ENCODE measurements at regions not wholly inside any gene's neighbourhood (a gene's known extent, or its start where the extent isn't known, plus 50 kb on each side); places are given as distances from the start of the nearest gene placed in this dataset.

DNA sequence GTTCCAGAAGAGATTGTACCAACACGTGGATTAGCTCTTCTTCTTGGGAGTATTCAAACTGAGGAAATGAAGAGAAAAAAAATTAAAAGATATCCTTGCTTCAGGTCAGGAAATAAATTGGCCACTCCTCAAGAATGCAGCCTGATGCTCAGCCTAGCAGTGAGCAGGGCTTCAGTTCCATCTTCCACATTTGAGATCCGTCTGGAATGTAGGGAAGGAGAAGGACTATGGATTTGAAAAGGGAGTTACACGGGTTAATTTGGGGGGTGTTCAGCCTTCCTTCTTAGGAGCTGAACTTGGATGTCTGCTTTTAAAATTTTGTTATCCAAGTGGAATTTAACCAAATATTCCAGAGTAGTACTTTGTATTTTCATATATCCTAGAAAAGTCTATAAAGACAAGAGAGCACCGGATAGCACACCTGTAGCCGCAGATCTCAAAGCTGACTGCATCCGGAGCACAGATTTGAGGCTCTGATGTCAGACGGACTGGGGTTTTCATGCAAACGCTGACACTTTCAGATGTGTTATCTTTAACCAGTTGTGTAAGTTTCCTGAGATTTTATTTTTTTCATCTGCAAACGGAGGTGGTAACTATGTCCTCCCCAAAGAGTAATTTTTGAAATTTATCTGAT lies 99.3 kb downstream of the COPS8 start:
- ATAC-seq (no peak), DNase-seq (ENCODE audit: low spot score in 2 of 2) (no peak)
- no peaks in the 10 kb centered on the region for H3K9me3 Mint-ChIP-seq
- no peak overlapping the region for H3K27ac Mint-ChIP-seq
- H3K36me3 Mint-ChIP-seq: no peaks in the 10 kb centered on the region

DNA sequence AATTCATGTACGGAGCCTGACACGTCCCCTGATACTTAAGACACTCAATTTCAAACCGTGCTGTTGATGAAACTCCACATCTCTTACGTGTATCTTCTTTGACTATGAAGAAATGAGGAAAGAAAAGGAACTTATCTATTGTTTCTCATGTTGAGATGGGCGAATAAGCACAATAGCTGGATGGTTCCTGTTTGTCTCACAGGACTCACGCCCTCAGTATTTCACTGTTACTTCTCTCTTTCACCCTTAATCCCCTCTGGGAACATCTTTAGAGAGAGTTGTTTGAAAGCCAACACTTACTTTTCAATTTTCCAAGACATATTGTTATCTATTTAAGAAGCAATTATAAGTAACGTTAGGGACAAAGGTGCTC lies 99.8 kb downstream of the COPS8 start:
- ATAC-seq (no peak), DNase-seq (ENCODE audit: low spot score in 2 of 2) (no peak)
- Mint-ChIP-seq H3K9me3 (no peaks in the 10 kb centered on the region), H3K36me3 (no peaks in the 10 kb centered on the region), H3K27ac (no peak overlapping the region)

DNA sequence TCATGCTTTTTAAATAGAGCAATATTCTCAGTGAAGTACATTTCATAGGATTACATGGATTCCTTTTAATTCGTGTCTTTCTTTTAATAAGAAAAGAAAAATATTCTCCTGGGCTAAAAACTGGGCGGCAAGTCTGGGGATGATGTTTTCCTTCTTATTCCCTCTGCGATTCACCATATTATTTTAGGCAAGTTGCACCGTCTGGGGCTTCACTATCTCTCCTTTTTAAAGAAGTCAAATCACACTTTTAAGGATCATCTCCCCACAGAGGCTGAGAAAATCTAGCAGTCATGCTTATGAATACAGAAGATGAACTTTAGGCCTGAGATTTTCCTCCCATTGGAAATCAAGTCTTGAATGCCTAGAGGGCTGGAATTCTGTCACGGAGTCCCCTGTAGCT lies 104.1 kb downstream of the COPS8 start:
- H3K36me3 Mint-ChIP-seq: no peaks in the 10 kb centered on the region
- ATAC-seq (no peak), DNase-seq (ENCODE audit: low spot score in 2 of 2) (no peak)
- no peak overlapping the region for H3K27ac Mint-ChIP-seq
- H3K9me3 Mint-ChIP-seq: no peaks in the 10 kb centered on the region

DNA sequence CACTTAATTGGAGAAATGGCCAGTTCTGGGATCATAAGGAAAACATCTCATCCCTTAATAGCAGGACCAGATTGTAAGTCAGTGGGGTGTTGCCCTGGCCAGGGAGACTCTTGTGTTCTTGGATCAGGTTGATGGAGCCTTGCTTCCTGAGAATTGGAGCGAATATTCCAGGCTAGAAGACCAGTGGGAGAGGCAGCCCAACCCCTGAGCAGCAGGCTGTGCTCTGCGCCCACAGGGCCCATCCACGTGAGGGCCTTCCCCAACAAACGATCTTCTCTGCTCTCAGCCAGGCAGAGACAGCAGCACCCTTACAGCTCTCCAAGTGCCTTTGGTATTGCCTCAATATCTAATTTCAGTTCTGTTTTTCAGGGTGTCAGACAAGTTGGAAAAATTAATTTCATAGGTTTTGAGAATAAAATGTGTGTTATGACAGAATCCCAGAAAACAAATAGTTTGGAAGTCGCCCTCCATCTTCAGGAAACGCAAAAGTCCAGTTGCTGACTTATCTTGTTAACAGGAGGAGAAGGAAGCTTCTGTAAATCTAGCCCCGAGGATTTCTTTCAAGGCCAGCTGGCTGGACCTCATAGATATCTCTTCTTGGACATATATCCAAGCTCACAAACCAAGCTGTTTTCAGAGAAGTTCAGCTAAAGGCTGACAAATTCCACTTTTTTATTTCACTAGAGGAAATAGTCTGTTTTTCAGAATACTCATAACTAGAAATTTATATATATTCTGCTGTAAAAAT lies 105.5 kb downstream of the COPS8 start:
- H3K36me3 Mint-ChIP-seq: no peaks in the 10 kb centered on the region
- ATAC-seq (no peak), DNase-seq (ENCODE audit: low spot score in 2 of 2) (no peak)
- H3K27ac Mint-ChIP-seq: no peak overlapping the region
- no peaks in the 10 kb centered on the region for H3K9me3 Mint-ChIP-seq

DNA sequence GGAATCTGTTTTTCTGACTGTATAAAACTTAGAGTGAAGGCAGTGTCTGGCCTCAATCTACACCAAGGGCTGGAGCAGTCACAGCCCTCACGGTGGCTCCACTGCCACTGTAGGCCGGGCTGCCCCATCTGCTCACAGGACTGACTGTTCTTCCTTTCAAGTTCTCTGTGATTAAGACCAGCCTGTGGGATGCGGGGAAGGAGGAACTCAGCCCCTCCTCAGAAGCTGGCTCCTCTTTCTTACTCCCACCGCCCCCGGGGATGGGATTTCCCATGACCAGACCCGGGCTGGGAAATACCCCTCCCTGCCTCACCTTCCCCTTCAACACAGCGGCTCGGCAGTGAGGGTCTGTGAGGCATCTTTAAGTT lies 106.0 kb downstream of the COPS8 start:
- ATAC-seq: no peak
- DNase-seq (ENCODE audit: low spot score in 2 of 2): no peak
- Mint-ChIP-seq H3K9me3 (no peaks in the 10 kb centered on the region), H3K36me3 (no peaks in the 10 kb centered on the region), H3K27ac (no peak overlapping the region)

DNA sequence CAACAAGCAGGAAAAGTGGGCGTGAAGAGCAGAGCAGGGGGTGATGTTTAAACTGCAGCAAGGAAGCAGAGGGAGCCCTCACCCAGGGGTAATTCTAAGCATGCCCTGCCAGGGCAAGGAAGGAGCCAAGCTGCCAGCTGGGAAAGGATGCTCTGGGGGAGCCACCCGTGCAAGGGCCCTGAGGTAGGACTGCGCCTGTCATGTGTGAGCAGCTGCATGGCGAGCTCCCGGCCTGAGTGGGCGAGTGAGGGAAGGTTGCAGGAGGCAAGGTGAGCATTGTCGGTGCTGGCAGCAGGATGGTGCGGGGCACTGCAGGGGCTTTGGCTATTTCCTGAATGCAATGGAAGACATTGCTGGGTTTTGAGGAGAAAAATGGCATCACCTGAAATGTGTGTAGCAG lies 107.2 kb downstream of the COPS8 start:
- H3K9me3 Mint-ChIP-seq: no peaks in the 10 kb centered on the region
- H3K27ac Mint-ChIP-seq: peak overlapping the region in 1 of 2 donors; percentile 28
- ATAC-seq (no peak), DNase-seq (ENCODE audit: low spot score in 2 of 2) (no peak)
- H3K36me3 Mint-ChIP-seq: no peaks in the 10 kb centered on the region

DNA sequence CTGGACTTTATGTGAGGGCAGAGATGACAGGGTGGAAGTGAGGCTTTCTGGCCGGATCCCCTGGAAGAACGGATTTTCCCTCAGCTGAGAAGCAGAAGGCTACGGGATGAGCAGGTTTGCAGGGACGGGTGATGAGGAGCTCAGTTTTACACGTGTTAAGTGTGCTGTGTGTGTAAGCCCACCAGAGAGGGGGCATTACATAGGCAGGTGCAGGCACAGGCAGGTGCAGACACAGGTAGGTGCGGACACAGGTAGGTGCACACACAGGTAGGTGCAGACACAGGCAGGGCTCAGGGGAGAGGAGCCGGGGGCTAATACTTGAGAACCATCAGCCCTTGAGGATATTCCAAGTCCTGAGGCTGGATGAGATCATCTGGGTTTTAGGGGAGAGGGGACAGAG lies 107.7 kb downstream of the COPS8 start:
- ATAC-seq: no peak
- DNase-seq (ENCODE audit: low spot score in 2 of 2): no peak
- no peaks in the 10 kb centered on the region for H3K9me3 Mint-ChIP-seq
- H3K27ac Mint-ChIP-seq: peak overlapping the region in 1 of 2 donors; percentile 28
- H3K36me3 Mint-ChIP-seq: no peaks in the 10 kb centered on the region

DNA sequence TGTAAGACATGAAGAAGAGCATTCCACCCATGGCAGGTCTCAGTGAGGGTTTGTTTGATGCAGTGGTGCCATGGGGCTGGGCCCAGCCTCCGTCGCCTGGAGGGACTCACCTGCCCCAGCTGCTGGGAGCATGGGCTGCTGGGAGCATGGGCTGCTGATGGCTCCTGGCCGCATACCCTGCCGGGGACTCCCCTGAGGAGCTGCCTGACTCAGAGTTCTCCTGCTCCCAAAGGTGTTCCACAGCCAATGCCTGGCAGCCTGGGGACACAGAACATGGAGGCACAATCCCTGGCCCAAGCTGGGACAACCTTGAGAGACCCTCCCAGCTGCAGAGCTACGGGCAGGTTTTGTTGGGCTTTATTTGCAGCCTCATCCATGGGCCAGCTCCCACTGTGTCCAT lies 108.4 kb downstream of the COPS8 start:
- DNase-seq (ENCODE audit: low spot score in 2 of 2) (no peak), ATAC-seq (no peak)
- Mint-ChIP-seq H3K27ac (no peak overlapping the region), H3K9me3 (no peaks in the 10 kb centered on the region), H3K36me3 (no peaks in the 10 kb centered on the region)

DNA sequence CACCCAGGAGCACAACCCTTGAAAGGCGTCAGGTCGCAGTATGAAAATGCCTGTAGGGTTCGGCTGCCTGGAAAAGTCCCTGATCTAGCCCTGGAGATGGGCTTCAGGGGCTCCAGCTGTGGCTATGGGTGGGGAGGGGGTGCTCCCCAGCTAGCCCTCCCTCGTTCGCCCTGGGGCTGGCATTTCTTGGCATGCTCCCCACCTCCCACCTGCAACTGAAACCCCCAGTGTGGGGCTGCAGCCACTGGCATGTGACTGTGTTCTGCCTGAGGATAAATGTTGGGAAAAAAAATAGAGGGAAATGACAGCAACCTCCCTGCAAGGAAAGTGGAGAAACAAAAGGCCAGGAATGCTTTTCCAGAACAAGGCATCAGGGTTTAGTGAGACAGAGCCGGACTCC lies 109.2 kb downstream of the COPS8 start:
- H3K36me3 Mint-ChIP-seq: no peaks in the 10 kb centered on the region
- H3K27ac Mint-ChIP-seq: no peak overlapping the region
- no peaks in the 10 kb centered on the region for H3K9me3 Mint-ChIP-seq
- ATAC-seq (no peak), DNase-seq (ENCODE audit: low spot score in 2 of 2) (no peak)

DNA sequence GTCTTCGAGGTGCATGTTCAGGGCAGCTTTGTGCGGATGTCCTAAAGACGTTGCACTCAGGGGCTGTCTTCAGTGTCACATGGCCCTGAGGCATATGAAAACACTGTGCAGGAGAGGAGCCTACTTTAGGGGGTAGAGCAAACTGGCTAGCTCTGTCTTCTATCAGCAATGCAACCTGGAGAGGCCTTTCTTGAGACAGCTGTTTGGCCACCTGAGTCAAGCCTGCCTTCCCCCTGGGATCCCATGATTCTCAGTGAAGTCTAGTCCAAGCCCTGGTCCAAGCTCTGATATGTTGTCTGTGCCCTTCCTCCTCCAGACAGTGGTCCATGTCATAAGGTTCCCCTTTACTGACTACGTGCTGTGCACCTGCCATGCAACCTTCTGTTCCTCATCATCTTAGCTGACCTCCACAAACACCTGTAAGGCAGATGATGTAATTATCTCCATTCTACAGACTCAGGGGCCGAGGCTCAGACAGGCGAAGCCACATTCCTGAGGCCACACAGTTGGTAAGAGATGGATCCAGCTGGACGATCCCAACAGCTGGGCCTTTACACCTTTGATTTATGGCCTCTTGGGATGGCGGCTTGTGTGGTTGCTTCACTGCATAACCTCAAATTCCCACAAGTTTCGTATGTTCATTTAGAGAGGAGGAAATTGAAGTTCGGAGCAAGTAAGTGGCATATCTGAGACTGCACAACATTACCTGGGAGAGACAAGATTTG lies 109.9 kb downstream of the COPS8 start:
- Mint-ChIP-seq H3K36me3 (no peaks in the 10 kb centered on the region), H3K9me3 (no peaks in the 10 kb centered on the region), H3K27ac (no peak overlapping the region)
- DNase-seq (ENCODE audit: low spot score in 2 of 2) (no peak), ATAC-seq (no peak)

DNA sequence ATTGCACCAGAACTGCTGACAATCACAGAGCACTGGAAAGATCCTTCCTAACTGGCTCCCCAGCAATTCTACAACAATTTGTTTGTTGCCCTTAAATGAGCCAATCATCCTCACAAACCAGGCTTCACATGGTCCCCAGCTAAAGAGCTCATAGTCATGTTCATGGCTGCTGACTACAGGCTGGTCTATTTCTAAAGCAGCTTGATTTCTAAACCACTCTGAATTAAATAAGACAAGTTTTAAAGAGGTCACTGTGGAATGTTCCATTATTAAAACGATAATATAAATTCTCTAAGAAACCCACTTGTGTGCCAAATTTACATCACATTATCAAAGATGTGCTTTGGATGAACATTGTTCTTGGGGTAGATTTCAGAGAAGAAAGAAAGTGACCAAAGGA lies 110.7 kb downstream of the COPS8 start:
- Mint-ChIP-seq H3K36me3 (no peaks in the 10 kb centered on the region), H3K9me3 (no peaks in the 10 kb centered on the region), H3K27ac (no peak overlapping the region)
- ATAC-seq (no peak), DNase-seq (ENCODE audit: low spot score in 2 of 2) (no peak)

DNA sequence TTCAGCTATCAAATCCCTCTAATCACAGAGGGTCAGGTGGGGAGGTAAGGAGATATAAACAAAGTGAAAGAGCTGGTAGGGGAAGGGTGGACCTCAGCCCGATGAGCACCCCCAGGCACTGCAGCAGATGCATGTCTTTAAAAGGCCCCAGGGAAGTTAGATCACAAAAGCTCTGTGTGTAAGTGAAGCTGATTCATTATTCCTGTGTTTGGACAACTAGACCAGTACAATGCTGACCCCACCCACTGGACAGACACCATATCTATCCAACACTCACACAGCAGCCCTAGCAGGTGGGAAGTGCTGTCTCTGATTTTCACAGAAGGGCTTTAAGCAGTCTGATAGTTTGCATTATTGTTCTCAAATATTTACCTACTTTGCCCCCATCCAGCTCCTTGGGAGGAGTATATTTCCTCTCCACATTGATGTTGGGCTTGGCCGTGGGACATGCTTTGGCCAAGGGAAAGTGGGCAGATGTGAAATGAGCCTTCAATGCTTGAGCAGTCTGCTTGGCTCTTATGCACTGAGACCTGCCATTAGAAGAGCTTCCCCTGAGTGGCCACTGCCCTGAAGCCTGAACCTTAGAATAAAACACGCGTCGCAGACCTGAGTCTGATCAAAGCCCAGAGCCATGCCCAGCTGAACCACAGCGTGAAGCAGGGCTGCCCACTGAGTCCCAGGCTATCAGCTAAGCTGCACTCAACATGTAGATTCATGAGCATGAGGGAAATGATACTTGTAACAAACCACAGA lies 111.4 kb downstream of the COPS8 start:
- no peaks in the 10 kb centered on the region for H3K36me3 Mint-ChIP-seq
- DNase-seq (ENCODE audit: low spot score in 2 of 2) (no peak), ATAC-seq (no peak)
- H3K27ac Mint-ChIP-seq: no peak overlapping the region
- no peaks in the 10 kb centered on the region for H3K9me3 Mint-ChIP-seq

DNA sequence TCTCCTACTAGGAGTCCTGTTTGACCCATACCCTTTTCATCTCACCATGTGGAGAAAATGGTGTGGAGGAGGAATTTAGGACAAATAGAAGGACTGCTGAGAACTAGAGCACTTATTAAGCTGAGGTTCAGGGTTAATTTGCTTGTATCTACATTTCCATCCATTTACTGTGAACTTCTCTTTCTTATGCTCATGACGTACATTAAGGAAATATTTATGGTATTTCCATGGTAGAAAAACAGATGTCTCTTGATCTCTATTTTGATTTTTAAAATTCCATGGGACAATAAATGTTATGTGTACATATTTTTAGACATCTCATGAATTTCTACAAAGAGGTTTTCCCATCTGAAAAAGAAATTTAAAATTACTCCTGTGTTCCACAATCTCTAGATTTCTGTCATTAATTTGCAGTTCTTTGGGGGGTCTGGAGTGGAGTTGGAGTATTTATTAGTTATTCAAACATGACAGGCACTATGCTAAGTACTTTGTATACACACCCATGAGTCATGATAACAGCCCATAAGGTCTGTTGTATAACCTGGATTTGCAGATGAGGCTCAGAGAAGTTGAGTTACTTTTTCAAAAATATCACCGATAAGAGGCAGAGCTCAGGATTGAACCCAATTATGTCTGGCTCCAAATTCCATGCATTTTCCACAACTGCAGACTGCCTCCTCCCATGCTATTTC lies 112.6 kb downstream of the COPS8 start:
- DNase-seq (ENCODE audit: low spot score in 2 of 2): no peak
- H3K36me3 Mint-ChIP-seq: no peaks in the 10 kb centered on the region
- H3K9me3 Mint-ChIP-seq: no peaks in the 10 kb centered on the region
- no peak overlapping the region for H3K27ac Mint-ChIP-seq
- no peak for ATAC-seq

DNA sequence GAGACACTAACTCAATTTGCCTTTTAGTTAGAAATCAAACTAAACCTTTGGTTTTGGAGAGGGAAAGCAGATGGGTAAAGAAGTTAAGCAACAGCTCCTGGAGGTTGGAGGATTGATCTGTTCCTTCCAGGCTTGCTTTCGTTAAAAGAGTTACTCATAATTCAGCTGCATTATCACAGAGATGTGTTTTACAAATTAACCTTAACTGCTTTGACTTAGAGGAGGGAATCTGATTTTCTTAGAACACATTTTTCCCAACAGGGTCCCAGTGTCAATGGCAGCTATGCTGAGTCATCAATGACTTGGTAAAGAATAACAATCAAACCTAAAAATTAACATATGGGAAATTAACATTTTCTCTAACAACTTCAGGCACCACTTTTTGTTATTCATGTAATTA lies 113.4 kb downstream of the COPS8 start:
- Mint-ChIP-seq H3K9me3 (no peaks in the 10 kb centered on the region), H3K27ac (no peak overlapping the region), H3K36me3 (no peaks in the 10 kb centered on the region)
- no peak for DNase-seq (ENCODE audit: low spot score in 2 of 2)
- no peak for ATAC-seq

DNA sequence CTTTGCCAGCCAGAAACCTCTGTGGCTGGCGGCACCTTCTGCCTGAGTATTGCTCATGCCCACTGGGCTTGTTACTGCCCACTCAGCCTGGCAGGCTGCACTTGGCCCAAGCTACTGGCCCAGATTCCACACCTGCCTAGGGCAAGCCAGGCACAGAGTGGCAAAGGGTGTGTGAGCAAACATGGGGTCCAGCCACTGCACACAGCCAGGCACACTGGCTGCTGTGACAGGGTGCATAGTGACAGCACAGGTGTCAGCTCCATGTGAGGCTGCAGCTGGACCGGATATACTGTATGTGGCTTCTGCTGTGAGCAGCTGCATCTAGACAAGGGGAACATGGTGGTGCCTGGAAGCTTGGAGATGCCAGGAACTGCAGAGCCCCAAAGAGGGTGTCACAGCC lies 113.9 kb downstream of the COPS8 start:
- H3K9me3 Mint-ChIP-seq: no peaks in the 10 kb centered on the region
- no peak for DNase-seq (ENCODE audit: low spot score in 2 of 2)
- no peaks in the 10 kb centered on the region for H3K36me3 Mint-ChIP-seq
- no peak overlapping the region for H3K27ac Mint-ChIP-seq
- no peak for ATAC-seq

DNA sequence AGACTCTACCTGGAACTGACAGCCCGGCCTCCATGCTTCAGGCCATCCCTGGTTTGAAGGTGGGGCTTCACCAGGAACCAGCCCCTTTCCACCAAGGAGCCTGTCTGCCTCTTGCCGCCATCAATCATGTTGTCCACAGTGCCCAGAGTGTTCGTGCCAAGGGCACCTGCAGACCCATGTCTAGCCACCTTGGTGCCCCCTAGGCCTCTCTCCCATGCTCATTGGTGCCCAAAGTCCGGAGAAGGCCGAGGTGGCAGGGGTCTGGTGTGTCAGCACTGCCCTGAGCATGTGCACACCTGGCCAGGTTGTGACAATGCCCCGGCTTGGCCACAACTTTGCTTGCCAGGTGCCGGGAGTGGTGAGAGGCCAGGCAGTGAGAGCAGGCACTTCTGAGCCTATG lies 114.8 kb downstream of the COPS8 start:
- no peak for ATAC-seq

More for the DNA sequence above, 114.8 kb downstream of the COPS8 start:
- no peak for DNase-seq (ENCODE audit: low spot score in 2 of 2)
- no peaks in the 10 kb centered on the region for H3K36me3 Mint-ChIP-seq
- H3K9me3 Mint-ChIP-seq: no peaks in the 10 kb centered on the region
- H3K27ac Mint-ChIP-seq: no peak overlapping the region
